C4-2B (cell line): ENCODE measurements at regions not wholly inside any gene's neighbourhood (a gene's known extent, or its start where the extent isn't known, plus 50 kb on each side); places are given as distances from the start of the nearest gene placed in this dataset.

ENCODE experiments used
- CTCF ChIP-seq: fragments of 450-650 bp; conservative IDR thresholded peaks from 2 replicates; pipeline ENCODE4 v1.5.1; 2017; ENCODE audit warnings: mild to moderate bottlenecking
- ZFX ChIP-seq: fragments of 450-650 bp; IDR thresholded peaks from 2 replicates; pipeline ENCODE4 v1.6.1; 2017

GRCh38 chr1:198056255-198056654 lies 100.5 kb upstream of the NEK7 start:
- TF ChIP-seq CTCF = peak; percentile 35
- no peak for TF ChIP-seq ZFX
